Hematopoietic multipotent progenitor cell (in vitro differentiated cells): ENCODE measurements at regions not wholly inside any gene's neighbourhood (a gene's known extent, or its start where the extent isn't known, plus 50 kb on each side); places are given as distances from the start of the nearest gene placed in this dataset.
A peak's percentile ranks its signal among the peaks of the same experiment; 100 is the strongest.

Experiments used
- DNase-seq, 3 donors: peaks; one replicate each; pipeline ENCODE4 v3.0.0-alpha.2; 2011 to 2015; ENCODE audit warnings: low read depth in 2 of 3, low spot score in 2 of 3

DNA sequence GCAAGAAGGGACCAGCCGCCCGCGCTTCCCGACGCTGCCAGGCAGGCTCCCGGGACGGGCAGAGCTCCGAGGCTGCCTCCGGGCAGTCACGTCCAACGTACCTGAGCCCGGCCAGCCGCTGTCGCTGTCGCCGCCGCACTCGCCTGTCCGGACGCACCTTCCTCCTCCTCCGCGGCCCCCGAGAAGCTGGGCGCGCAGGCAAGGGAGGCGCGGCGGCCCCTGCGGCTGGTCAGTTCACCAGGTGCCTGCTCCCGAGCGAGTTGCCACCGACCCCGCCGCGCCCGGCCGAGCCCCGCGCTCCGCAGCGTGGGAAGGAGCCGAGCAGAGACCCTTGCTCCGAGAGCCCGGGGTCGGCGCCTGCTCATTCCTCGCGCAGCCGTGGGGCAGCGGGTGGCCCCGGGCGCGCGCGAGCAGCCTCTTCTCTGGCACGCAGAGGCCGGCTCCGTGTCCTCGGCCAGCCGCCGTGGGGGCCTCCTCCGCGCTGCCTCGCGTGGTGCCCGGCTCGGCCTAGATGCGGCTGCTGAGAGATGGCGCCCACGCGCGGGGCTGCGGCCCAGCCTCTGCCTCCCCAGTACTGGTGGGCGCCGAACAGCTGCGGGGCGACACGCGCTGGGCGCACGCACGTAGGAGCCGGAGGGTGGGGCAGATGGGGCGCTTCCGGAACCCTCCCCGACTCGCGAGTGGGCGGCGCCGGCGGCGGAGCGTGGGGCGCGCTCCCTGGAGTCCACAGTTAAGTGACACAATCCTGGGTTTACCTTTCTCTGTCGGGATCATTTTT, 419.4 kb downstream of the UQCRFS1 start:
- DNase-seq, result no peak

DNA sequence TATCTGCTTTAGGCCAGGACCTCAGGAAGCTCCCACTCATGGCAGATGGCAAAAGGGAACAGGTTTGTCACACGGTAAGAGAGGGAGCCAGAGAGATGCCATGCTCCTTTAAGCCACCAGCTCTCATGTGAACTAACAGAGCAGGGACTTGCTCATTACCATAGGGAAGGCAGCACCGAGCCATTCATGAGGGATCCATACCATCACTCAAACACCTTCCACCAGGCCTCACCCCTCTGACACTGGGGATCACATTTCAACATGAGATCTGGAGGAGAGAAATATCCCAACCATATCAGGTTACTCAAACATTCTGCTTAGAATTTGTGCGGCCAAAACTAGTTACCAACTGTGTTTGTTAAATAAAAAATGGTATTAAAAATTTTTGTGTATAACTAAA, 427.0 kb downstream of the UQCRFS1 start:
- no peak for DNase-seq

DNA sequence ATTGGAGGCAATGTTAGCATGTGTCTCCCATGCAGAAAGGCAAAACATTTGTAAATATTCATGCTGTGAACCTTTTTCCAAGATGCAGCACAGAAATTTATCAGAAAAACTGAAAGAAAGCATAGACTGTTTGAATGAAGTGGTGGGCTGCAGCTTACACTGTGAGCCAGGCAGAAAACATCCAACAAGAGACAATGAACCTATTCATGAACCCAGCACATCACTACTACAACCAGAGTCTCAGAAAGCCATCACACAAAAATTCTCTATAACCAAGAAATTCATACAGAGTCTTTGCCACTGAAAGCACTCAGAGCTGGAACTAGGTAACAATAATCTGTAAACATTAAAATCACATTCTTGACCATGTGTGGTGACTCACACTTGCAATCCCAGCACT, 448.9 kb downstream of the UQCRFS1 start:
- no peak for DNase-seq

DNA sequence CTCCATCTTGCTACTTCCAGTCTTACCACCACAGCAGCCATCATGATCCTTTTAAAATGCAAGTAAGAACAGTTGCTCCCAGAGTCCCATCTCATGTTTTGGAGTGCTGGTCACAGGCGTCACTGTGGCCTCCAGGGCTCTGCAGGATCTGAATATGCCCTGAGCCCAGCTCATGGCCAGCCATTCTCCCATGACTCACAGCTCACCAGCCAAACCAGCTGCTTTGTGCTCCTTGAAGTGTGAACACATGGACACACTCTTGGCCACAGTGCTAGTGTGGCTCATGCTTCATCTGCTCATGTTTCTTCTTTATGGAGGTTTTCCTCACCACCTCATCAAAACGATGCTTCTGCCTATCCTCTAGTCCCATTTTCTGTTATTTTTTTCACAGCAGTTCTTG, 466.5 kb downstream of the UQCRFS1 start:
- DNase-seq, result no peak

DNA sequence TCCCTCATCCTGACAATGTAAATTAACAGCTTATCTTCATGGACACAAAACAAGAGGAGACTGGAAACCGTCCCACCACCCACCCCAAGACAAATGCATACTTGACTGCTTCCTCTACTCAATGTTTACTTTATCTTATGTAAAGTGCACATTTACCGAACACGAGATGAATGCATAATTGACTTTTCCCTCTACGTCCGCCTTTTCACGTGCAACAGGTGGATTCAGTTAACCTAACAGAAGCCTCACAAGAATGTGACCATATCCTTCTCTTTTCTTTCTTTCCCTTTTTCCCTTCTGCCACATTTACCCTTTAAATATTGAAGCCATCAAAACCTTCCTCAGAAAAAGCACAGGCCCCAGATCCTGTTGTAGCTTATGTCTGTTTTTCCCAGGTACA, 468.0 kb downstream of the UQCRFS1 start:
- no peak for DNase-seq

DNA sequence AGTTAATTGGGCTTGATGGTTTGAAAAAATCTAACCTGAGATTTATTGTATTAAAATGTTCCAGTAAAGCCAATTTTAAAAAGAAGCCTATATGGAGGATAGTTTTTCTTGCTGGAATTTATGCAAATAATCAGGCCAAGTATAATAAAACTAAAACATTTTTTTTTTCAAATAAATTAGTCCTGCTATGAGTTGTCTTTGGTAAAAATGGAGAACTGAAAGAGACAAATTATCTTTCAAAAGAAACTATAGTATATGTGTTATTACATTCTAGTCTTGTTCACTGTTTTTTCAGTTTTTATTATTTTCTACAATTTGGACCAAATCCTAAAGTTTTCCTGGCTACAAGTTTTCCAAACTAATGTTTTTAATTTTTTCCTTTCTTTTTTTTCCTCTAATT, 468.9 kb downstream of the UQCRFS1 start:
- no peak for DNase-seq

DNA sequence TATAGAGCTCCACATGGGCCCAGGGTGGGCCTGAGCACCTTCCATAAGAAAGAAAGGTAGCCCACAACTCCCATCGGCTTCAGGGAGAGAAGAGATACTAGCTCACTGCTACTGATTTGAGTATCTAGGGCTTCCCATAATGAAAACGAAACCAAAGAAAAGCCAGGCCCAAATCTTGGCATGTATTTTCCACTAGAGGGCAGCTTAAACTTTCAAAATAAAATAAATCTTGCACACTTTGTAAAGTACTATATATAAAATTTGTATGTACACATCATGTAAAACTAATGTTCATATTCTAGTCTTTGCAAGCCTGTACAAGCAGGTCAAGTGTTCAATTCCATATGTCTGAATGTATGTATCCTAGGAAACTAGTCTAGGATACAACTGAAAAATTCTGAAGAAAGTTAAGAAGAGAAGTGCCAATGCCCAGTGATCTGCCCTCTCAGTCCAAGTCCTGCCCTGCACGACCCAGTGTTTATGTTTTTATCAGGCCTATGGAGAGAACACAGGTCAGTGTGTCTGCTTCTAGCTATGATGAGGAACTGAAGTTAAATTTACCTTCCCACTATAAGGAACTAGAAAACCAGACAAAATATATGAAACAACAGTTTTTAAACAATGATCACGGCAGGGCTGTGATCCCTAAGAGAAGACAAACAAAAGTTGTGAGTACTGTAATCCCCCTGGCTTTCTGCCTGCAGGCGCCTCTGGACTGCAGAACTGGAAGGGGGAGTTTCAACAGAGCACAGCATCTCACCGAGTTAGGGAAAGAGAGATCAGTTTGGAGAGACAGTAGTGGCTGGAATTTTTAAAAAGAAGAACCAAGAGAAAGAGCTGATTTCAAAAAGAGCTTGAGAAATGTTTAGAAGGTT, 475.7 kb downstream of the UQCRFS1 start:
- peak in 2 of 3 donors; percentile 18 to 58 for DNase-seq

DNA sequence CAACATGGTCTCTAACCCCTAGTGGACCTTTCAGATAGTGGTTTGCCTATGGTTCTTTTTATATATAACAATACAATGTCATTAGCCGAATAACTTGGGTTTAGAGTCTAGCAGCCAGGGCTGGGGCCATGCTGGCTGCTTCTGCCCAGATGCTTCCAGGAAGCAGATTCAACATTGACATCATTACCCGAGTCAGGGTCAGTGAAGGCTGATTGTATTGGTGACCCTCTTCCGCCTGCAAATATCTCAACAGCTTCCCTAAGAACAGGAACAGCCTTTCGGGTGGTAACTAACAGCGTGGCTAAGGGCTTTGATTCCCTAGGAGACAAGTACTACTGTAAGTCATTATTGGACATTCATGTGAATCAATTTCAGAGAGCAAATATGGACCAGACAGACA, 476.4 kb downstream of the UQCRFS1 start:
- DNase-seq, result no peak

DNA sequence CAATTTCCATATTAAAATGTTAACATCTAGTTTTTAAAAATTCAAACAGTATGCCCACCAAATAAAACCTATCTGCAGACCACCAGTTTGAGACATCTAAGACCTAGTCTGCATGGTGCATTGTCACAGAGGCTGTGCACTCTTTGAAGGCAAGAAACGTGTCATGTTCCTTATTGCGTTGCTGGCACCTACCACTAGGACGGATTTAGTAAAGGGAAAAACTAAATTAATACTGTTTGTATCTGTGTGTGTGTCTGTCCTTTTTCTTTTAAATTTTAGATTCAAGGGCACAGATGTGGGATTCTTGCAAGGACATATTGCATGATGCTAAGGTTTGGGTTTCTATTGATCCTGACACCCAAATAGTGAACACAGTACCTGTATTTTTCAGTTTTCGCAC, 481.4 kb downstream of the UQCRFS1 start:
- DNase-seq, result no peak

DNA sequence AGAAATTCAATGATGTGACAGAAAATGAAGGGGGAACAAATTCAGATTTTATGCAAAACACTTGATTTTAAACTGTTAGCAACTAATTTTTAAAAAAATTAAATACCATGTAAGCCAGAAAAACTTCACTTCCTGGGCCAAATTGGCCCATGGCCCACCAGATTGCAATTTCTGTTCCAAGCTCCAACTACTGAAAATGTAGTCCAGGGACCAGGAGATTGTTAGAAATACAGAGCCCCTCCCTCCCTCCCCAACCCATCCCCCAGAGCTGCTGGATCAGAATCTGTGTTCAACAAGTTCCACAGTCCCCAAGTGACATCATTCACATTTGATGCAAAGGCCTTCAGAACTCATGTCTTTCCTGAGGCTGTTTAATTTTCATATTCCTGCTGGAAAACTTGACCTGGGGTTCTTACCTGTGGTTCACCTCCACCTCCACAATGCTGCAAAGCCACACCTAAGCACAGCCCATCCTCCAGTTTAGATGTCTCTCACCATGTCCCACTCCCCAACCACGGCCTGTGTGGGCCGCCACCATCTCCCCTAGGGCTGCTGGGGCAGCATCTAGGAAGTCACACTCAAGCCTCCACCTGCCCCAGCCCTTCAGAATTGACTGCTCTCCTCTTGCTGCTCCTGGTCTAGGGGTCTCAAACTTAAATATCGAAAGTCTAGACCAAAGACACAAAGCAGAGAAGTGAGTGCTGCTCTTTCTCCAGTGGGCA, 482.0 kb downstream of the UQCRFS1 start:
- no peak for DNase-seq

DNA sequence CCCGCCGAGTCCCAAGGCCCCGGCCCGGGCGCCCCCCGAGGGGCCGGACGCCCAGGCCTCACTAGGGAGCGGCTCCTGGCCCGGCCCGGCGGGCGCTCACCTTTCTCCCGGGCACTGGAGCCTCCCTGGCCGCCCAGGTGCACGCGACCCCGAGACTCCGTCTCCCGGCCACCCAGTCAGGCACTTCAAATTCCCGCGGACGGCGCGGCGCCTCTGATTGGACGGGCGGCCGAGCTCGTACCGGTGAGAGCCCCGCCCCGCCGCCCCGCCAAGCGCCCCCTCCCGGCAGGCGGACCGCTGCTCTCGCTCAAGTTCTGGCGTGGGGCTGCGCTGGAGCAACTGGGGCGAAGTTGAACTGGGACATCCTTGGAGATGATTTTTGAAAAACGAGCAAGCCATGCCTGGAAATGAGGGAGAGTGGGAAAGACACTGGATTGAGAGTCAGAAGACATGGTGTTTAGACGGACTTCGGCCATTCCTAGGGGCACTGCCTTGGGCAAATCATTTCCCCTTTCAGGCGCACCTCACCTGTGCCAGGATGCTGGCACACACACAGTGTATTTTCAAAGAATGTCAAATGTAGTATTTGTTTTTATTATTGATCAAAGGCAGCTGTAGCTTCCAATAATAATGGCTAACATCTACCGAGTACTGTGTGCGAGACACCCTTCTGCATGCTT, 485.3 kb downstream of the UQCRFS1 start:
- DNase-seq, result peak in 2 of 3 donors; percentile 23 to 55

DNA sequence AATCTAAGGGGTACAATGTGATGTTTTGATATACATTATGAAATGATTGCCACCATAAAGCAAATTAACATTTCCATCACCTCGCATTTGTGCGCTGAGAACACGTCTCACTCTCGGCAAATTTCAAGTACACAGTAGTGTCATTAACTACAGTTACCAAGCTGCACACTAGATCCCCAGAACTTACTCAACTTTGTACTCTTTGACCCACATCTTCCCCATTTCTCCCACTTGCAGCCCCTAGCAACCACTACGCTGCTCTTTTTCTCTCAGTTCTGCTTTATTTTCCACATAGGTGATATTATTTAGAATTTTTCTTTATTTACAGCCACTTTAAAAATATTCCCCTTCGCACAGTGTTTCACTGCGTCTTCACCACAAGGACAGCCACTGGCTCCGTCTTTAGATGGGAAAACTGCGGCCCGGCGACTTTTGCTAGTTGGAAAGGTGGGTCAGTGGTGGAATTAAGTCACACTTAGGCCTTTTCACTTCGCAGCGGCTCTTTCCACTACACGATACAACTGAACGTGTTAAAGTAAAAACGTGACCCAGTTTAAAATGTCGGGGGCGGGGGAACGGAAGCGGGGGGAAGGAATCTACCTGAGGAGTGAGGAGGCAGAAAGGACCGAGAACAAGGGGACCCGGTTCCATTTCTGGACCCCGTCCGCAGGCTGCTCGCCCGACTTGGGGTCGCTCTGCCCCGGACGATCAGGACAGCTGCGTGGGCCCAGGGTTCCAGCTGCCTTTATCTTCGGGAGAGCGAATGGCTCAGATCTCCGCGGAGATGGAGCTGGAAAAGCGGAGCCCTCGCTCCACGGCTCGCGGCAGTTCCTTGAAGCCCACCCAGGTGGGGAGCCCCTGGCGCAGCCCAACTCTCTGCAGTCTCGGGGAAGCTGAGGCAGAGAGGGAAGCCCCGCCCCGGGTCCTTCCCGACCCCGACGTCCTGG, 486.1 kb downstream of the UQCRFS1 start:
- no peak for DNase-seq

DNA sequence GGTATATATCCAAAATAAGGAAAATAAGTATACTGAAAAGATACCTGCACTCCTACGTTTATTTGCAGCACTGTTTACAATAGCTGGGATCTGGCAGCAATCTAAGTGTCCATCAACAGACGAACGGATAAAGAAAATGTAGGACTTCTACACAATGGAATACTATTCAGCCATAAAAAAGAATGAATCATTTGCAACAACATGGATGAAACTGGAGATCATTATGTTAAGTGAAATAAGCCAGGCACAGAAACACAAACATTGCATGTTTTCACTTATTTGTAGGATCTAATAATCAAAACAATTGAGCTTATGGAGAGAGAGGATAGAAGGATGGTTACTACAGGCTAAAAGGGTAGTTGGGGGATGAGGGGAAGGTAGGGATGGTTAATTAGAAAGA, 494.0 kb downstream of the UQCRFS1 start:
- DNase-seq, result no peak

DNA sequence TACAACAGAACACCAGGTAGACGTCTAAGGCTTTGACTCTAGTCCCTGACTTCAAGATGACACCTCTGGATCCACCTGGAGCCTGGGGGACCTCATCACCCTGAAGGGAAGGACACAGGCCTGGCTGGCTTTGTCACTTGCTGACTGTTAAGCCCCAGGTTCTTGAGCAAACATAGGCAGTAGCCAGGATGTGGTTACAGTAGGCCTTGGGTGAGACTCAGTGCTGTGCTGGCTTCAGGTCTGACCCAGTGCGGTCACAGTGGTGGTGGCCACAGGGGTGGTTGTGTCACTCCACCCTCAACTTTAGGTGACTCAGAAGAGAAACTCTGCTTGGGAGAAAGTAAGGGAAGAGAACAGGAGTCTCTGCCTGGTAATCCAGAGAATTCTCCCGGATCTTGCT, 497.8 kb downstream of the UQCRFS1 start:
- no peak for DNase-seq

DNA sequence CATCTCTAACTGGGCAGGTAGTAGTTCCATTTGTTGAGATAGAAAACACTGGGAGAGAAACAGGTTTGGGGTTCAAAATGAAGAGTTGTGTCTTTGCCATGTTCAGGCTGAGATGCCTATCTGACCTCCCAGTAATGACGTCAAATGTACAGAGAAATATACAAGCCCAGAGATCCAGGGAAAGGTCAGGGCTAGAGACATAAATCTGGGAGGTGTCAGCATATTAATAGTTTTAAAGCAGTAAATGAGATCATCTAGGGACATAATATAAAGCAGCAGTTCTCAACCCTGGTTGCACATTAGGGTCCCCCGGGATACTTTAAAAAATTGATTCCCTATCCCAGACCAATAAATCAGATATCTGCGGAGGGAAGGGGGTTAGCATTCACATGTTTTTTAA, 501.5 kb downstream of the UQCRFS1 start:
- DNase-seq, result no peak

DNA sequence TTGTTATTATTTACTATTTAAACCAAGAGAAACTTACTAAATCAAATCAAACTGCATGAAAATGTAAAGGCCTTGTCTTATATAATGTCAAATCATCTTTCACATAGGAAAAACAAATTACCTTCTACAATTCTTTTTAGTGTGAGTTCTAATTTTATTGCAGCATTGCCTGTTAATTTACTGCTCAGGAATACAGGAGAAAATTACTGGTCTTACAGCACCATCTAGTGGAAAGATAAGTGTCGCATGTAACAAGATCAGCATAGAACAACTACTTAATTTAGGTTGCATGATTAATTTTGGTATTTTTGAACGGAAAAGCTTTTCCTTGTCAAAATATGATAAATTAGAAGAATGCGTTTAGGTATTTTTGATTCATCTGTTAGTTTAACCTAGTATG, 502.7 kb downstream of the UQCRFS1 start:
- DNase-seq, result peak; percentile 4 to 85 (median 51)

DNA sequence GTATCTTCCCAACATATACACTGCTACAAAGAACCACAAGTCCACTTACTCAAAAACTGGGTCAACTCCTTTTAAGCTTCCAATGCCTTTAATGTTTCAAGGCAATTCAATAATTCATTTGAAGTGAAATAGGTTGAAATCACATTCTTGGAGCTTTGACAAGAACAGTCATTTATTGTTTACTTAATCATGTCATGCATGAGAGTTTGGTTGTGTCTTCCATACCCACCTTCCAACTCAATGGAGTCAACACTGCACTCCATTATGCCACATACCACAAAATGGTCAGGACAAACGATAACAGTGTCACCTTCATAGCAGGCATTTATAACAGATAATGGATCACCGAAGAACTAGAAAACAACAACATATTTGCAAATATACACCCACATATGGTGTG, 506.3 kb downstream of the UQCRFS1 start:
- no peak for DNase-seq

DNA sequence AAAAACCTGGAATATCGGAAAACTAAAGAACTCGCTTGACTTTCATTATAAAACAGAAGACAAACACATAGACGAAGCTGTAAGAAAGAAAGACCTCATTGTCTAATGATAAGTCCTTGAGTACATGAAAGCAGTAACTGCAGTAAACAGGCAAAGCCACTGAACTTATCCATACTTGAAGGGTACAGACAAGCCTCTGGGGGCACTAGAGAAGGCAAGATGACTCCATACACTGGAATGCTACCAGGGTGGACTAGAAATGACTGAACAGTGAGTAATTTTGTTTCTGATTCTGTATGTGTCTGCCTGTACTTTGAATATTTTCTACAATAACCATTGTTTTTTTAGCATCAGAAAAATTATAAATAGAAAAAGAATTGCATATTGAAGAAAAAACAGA, 507.9 kb downstream of the UQCRFS1 start:
- DNase-seq, result no peak

DNA sequence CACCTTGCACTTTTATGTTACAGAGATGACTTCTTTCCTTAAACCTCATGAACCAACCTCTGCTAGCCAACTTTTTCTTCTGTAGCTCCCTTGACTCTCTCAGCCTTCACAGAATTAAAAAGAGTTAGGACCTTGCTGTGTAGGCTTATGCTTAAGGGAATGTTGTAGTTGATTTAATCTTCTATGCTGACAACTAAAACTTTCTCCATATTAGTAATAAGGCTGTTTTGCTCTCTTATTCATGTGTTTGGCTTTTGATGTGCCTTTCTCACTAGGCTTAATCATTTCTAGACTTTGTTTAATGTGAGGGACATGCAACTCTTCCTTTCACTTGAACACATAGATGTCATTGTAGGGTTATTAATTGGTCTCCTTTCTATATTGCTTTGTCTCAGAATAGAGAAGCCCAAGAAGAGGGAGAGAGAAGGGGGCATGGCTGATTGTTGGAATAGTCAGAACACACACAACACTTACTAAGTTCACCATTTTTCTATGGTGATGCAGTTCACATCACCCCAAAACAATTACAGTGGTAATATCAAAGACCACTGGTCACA, 509.5 kb downstream of the UQCRFS1 start:
- DNase-seq, result no peak
